DOHH2 (cell line): ENCODE measurements at regions not wholly inside any gene's neighbourhood (a gene's known extent, or its start where the extent isn't known, plus 50 kb on each side); places are given as distances from the start of the nearest gene placed in this dataset.

ENCODE experiments used
- CTCF ChIP-seq: fragments of 200-600 bp; sonication (generic); IDR thresholded peaks from one replicate; pipeline ENCODE4 v1.5.1; 2014; ENCODE audit warnings: antibody characterized with exemption, mild to moderate bottlenecking, low read depth, low read length; ENCODE audit not compliant: poor library complexity, severe bottlenecking
- EZH2phosphoT487 ChIP-seq: fragments of 200-600 bp; sonication (generic); IDR thresholded peaks from 2 replicates; pipeline ENCODE4 v1.6.1; 2017; ENCODE audit warnings: borderline replicate concordance, mild to moderate bottlenecking, antibody characterized with exemption, low read length, moderate library complexity, mixed read lengths

GRCh38 chr6:72561629-72562028, 60.2 kb upstream of the KCNQ5 start:
- TF ChIP-seq CTCF (no peak), EZH2phosphoT487 (no peak)
